HG03196 (cell line): ENCODE measurements at regions not wholly inside any gene's neighbourhood (a gene's known extent, or its start where the extent isn't known, plus 50 kb on each side); places are given as distances from the start of the nearest gene placed in this dataset.
"Not testable (repeated sequence)": the region's sequence is repeated elsewhere in the genome, so short reads cannot be mapped to it uniquely, and the experiment has no call there.

Experiments used
- ATAC-seq: cut with Tn5 transposase; IDR thresholded peaks from one replicate; pipeline ENCODE4 v1.9.1; 2021; ENCODE audit not compliant: unreplicated experiment

- no peak for ATAC-seq
These were observed 629.5 kb upstream of the KCNMB2 start for GRCh38 chr3:177906578-177907229.

GRCh38 chr3:177909530-177909929, 626.7 kb upstream of the KCNMB2 start:
- not testable (repeated sequence) for ATAC-seq

DNA sequence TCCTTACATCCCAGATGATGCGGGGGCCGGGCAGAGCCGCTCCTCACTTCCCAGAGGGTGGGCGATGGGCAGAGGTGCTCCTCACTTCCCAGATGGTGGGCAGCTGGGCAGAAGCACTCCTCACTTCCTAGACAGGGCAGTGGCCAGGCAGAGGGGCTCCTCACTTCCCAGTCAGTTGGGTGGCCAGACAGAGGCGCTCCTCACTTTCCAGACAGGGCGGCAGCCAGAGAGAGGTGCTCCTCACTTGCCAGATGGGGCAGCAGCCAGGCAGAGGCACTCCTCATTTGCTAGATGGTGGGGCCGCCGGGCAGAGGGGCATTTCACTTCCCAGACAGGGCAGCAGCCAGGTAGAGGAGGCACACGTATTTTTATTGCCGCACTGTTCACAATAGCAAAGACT, 622.0 kb upstream of the KCNMB2 start:
- ATAC-seq = no peak

DNA sequence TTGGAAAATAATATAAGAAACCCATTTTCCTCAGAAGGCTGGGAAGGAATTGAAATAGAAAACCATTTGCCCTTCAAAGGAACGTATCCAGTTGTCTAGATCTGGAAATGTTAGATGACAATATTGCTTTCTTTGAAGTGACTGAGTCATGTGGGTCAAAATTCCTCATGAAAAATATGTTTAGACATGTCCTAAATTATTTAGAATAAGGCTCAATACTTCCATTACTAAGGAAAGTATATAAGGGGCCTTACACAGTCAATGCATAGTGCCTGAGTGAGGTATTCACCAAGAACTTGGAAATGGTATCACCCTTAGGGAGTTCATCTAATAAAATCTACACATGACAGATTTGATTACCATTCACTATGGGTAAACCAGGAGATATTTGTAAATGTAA, 619.8 kb upstream of the KCNMB2 start:
- no peak for ATAC-seq

DNA sequence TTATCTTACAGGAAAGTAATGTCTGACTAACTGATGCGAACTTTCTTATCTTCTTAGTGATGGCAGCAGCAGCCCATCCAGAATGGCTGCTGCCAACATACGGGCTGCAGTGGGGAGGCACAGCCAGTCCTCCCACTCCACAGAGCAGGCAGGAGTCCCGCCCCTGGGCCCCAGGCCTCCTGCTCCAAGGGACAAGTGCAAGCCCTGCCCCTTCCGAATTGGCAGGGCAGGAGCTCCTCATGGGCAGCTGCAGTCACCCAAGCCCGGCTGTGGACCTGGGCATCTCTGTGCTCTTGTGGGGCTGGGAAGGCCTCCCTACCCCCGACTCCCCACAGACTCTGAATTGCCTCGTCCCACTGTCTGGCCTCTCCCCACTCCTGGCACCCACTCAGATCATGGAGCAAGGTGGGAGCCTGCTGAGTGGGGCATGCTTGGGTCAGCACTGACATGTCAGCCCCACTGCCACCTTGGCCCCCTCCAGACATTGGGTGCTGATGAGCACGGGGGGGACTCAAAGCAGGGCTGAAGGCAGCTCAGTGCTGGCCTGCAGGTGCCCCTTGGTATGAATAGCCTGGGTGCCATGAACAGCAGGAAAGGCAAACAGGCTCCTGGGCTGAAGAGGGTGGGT, 618.9 kb upstream of the KCNMB2 start:
- no peak for ATAC-seq

GRCh38 chr3:177921153-177921552, 615.1 kb upstream of the KCNMB2 start:
- no peak for ATAC-seq

GRCh38 chr3:177924261-177924660, 612.0 kb upstream of the KCNMB2 start:
- no peak for ATAC-seq

DNA sequence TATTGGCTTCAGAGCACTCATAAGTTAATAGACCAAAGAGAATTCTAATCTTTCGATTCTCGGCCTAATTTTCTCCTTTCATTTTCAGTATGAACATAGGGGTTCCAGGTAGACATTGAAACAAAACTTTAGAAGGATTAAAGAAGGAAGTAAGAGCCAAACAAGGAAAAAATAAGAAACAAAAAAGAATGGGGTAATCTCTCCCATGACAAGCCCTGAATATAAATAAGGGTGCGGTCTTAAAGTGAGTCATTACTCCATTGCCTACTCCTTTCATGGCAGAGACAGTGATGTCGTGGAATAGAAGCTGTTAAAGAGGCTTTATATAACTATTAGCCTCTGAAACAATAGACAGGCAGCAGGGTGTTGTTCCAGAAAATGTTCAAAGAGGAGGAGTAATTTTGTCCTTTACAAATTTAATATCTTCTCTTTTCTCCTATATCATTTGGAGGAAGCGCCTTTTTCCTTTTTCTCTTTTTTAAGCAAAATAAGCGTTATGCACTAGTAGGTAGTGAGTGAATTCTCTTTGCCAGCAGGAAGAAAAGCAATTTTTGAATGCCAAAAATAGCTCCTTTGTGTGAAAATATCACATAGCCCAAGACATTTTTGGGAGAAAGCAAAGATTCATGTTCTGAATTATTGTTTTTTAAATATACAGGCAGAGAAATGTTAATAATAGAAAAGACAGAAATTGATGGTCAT, 607.9 kb upstream of the KCNMB2 start:
- no peak for ATAC-seq

- no peak for ATAC-seq
These were observed 606.9 kb upstream of the KCNMB2 start for GRCh38 chr3:177929310-177929709.

- ATAC-seq = no peak
These were observed 605.5 kb upstream of the KCNMB2 start for GRCh38 chr3:177930771-177931170.

DNA sequence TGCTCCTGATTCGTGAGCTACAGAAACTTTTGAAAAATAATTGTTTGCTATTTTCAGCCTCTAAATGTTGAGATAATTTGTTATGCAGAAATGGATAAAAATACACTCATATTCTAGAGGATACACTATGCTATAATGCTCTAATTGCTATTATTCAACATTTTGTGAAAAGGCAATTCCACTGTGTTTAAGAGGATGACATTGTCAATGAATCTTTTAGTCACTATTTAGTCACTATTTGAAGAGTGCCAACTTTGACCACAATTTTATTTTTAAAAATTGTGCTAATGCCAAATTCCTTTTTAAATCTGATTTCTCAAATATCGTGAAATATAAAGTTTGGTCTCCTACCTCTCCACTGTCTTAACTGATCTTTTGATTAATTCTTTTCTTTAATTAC, 604.9 kb upstream of the KCNMB2 start:
- no peak for ATAC-seq

GRCh38 chr3:177932346-177932745, 603.9 kb upstream of the KCNMB2 start:
- no peak for ATAC-seq

GRCh38 chr3:177932750-177933660, 603.2 kb upstream of the KCNMB2 start:
- no peak for ATAC-seq

DNA sequence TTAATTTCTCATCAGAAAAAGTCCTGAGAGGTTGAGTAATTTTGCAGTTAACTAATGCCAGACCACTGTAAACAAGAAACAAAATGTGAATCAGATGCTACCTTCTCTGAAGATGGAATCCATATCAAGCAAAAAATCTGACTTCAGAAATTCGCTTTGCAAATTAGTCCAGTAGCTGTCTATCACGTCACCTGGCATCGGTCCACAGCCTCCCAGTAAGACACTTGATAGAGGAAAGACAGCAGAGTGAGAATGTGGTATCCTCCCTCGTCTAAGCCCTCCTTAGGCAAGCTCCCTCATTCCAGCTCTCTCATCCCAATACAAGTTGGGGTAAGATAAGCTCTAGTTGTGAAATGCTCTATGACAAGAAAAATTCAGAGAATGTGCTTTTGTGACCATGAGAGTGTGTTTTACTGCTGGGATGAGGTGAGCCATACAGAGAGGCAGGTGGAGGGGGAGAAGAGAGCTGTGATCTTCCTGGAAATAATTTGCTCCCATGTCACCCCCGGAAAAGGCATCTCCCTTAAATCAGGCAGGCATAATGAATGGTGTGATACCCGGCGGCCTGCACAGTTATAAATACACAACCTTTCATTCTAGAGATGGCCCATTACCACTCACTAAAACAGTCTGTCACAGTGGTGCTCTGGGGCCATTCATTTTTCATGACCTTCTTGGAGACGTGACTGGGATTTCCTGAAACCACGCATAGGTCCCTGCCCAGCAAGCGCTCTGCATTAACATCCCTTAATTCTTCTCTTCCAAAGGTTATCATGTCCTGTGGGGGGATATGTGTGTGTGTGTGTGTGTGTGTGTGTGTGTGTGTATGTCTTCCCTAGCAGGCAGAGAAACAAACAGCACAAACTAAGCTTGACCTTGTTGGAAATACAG, 602.0 kb upstream of the KCNMB2 start:
- no peak for ATAC-seq

DNA sequence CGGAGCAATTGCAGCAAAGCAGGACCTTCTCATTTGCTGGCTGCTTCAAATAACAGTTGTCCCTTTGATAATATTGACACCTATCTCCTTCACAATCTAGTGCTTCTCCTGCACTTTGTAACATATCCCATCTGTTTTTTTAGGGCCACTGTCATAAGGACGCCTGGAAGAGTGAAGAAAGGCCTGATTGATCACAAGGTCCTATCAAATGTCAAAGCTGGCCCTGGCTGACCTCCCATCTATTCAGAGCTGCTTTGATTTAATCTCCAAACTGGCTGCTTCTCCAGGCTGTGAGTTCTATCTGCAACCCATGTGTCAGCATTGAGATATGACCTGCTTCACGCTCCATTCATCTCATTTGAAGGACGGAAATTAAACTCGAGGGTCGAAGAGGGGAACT, 601.2 kb upstream of the KCNMB2 start:
- ATAC-seq = no peak

GRCh38 chr3:177936721-177937120, 599.5 kb upstream of the KCNMB2 start:
- ATAC-seq = no peak

GRCh38 chr3:177942911-177943310, 593.3 kb upstream of the KCNMB2 start:
- ATAC-seq = no peak

DNA sequence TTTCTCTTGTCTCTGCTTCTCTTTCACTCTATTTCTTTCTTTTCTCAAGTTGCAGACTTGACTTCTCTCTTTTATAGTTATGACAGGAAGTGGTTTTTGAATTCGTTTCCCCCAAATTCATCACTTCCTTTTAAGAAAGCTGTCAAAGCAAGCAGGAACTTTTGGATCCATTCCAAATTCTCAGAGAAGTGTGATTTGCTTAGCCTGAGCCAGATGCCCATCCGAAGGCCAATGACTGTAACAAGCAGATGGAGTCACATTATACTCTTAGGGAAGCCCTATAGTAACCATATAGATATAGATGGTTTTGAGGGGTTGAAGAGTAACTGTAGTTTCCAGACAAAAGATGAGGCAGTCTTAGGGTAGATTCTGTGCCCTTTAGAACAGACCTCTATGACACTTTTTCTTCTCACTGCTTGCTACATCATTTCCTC, 592.0 kb upstream of the KCNMB2 start:
- no peak for ATAC-seq

DNA sequence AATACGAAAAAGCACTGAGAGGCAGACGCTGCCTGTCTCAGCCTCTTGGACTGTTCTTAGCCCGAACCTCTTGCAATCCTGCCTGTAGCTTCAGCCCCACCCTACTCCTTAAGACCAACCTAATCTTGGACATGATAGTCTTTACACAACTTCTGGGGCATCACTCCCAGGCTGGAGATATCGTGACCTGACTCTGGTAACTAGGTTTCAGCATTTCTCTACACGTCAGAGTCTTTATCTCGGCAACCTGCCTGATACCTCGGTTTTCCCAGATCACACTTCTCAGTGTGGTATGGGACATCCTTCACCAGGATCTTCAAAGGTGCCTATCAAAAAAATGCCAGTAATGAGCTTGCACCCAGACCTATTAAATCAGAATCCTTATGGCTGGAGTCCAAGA, 590.2 kb upstream of the KCNMB2 start:
- no peak for ATAC-seq

- ATAC-seq = no peak
These were observed 589.7 kb upstream of the KCNMB2 start for GRCh38 chr3:177946497-177946896.
